HEK293 (cell line): ENCODE measurements at regions not wholly inside any gene's neighbourhood (a gene's known extent, or its start where the extent isn't known, plus 50 kb on each side); places are given as distances from the start of the nearest gene placed in this dataset.
"Not testable (repeated sequence)": the region's sequence is repeated elsewhere in the genome, so short reads cannot be mapped to it uniquely, and the experiment has no call there.

Experiments
- CTCF ChIA-PET: fragments of 350-600 bp; formaldehyde crosslinking; extraction: SDS; loops from one replicate; lab custom pipeline; 2021; ENCODE audit warnings: antibody characterized with exemption; lab: Yijun Ruan, JAX
- POLR2A ChIA-PET: fragments of 300-600 bp; formaldehyde crosslinking; extraction: SDS; loops from one replicate; lab custom pipeline; 2020; ENCODE audit warnings: antibody characterized with exemption, inconsistent platforms; lab: Yijun Ruan, JAX
- H3K27ac ChIP-seq: fragments of 200-500 bp; sonication (Bioruptor generic); 2 replicates; pipeline ENCODE4 v1.5.1; 2014; ENCODE audit warnings: low read depth, low read length, control low read depth, inconsistent platforms; ENCODE audit errors: extremely low read depth
- H3K36me3 ChIP-seq, 2 experiments: fragments of 200-500 bp in 1 of 2; sonication (Bioruptor generic) in 1 of 2; 1 replicate in 1 of 2; 2 replicates in 1 of 2; pipeline ENCODE4 v1.5.1; 2014 to 2017; ENCODE audit warnings: inconsistent platforms in 2 of 2, low read length in 2 of 2; ENCODE audit not compliant: control insufficient read depth in 2 of 2, insufficient read depth in 1 of 2
- H3K4me1 ChIP-seq: fragments of 200-500 bp; sonication (Bioruptor generic); 2 replicates; pipeline ENCODE4 v1.5.1; 2014; ENCODE audit warnings: mild to moderate bottlenecking, low read length, inconsistent platforms; ENCODE audit not compliant: control insufficient read depth, insufficient read depth
- H3K4me3 ChIP-seq: 2 replicates; pipeline ENCODE4 v1.5.1; 2011; ENCODE audit warnings: low read depth, mild to moderate bottlenecking, control low read depth, low read length, moderate library complexity
- H3K9me3 ChIP-seq: fragments of 200-500 bp; sonication (Bioruptor generic); 2 replicates; pipeline ENCODE4 v1.5.1; 2014; ENCODE audit warnings: low read depth, low read length, inconsistent platforms; ENCODE audit not compliant: control insufficient read depth, insufficient read depth
- FEZF1 ChIP-seq: fragments of 450-650 bp; formaldehyde crosslinking; IDR thresholded peaks from 2 replicates; pipeline ENCODE4 v1.5.1; 2016; ENCODE audit warnings: missing biosample characterization, missing genetic modification characterization
- GFI1B ChIP-seq: fragments of 450-650 bp; formaldehyde crosslinking; IDR thresholded peaks from 2 replicates; pipeline ENCODE4 v1.5.1; 2016; ENCODE audit warnings: missing biosample characterization, missing genetic modification characterization
- KLF1 ChIP-seq: fragments of 450-650 bp; formaldehyde crosslinking; IDR thresholded peaks from 2 replicates; pipeline ENCODE4 v1.5.1; 2016; ENCODE audit warnings: missing biosample characterization, missing genetic modification characterization
- KLF17 ChIP-seq: fragments of 450-650 bp; formaldehyde crosslinking; IDR thresholded peaks from 2 replicates; pipeline ENCODE4 v1.5.1; 2016; ENCODE audit warnings: missing biosample characterization, missing genetic modification characterization
- PRDM2 ChIP-seq: fragments of 450-650 bp; formaldehyde crosslinking; IDR thresholded peaks from 2 replicates; pipeline ENCODE4 v1.5.1; 2016; ENCODE audit warnings: missing biosample characterization, missing genetic modification characterization, borderline replicate concordance
- REST ChIP-seq: fragments of 450-650 bp; formaldehyde crosslinking; IDR thresholded peaks from 2 replicates; pipeline ENCODE4 v1.5.1; 2016; ENCODE audit warnings: missing biosample characterization, missing genetic modification characterization
- SCRT1 ChIP-seq: fragments of 450-650 bp; formaldehyde crosslinking; IDR thresholded peaks from 2 replicates; pipeline ENCODE4 v1.5.1; 2016; ENCODE audit warnings: missing biosample characterization, missing genetic modification characterization, borderline replicate concordance
- SCRT2 ChIP-seq: fragments of 450-650 bp; formaldehyde crosslinking; IDR thresholded peaks from 2 replicates; pipeline ENCODE4 v1.5.1; 2016; ENCODE audit warnings: missing biosample characterization, missing genetic modification characterization
- SP7 ChIP-seq: fragments of 450-650 bp; formaldehyde crosslinking; IDR thresholded peaks from 2 replicates; pipeline ENCODE4 v1.5.1; 2016; ENCODE audit warnings: missing biosample characterization, missing genetic modification characterization
- WT1 ChIP-seq: fragments of 450-650 bp; formaldehyde crosslinking; IDR thresholded peaks from 2 replicates; pipeline ENCODE4 v1.5.1; 2016; ENCODE audit warnings: missing biosample characterization, missing genetic modification characterization
- ZBTB48 ChIP-seq: fragments of 450-650 bp; formaldehyde crosslinking; IDR thresholded peaks from 2 replicates; pipeline ENCODE4 v1.5.1; 2016; ENCODE audit warnings: missing biosample characterization, missing genetic modification characterization
- ZNF202 ChIP-seq: fragments of 450-650 bp; formaldehyde crosslinking; IDR thresholded peaks from 2 replicates; pipeline ENCODE4 v1.5.1; 2016; ENCODE audit warnings: missing biosample characterization, missing genetic modification characterization, borderline replicate concordance
- ZNF514 ChIP-seq: fragments of 450-650 bp; formaldehyde crosslinking; IDR thresholded peaks from 2 replicates; pipeline ENCODE4 v1.5.1; 2016; ENCODE audit warnings: missing biosample characterization, missing genetic modification characterization
- ZNF529 ChIP-seq: fragments of 450-650 bp; formaldehyde crosslinking; IDR thresholded peaks from 2 replicates; pipeline ENCODE4 v1.5.1; 2017; ENCODE audit warnings: missing genetic modification characterization, missing biosample characterization; ENCODE audit not compliant: insufficient replicate concordance
- ZNF560 ChIP-seq: fragments of 450-650 bp; formaldehyde crosslinking; IDR thresholded peaks from 2 replicates; pipeline ENCODE4 v1.5.1; 2017; ENCODE audit warnings: missing biosample characterization, missing genetic modification characterization, borderline replicate concordance
- ZNF585B ChIP-seq: fragments of 450-650 bp; formaldehyde crosslinking; IDR thresholded peaks from 2 replicates; pipeline ENCODE4 v1.5.1; 2016; ENCODE audit warnings: missing biosample characterization, missing genetic modification characterization
- ZNF596 ChIP-seq: fragments of 450-650 bp; IDR thresholded peaks from 2 replicates; pipeline ENCODE4 v1.5.0; 2018; ENCODE audit warnings: missing biosample characterization, mild to moderate bottlenecking, missing genetic modification characterization, moderate library complexity

GRCh38 chr7:65264258-65264657 lies 109.4 kb upstream of the ZNF92 start (continued):
- TF ChIP-seq PRDM2 (tag by site-specific recombination): no peak
- TF ChIP-seq GFI1B (tag by site-specific recombination): no peak
- no peak for TF ChIP-seq SCRT2 (tag by site-specific recombination)
- TF ChIP-seq SCRT1 (tag by site-specific recombination): no peak
- TF ChIP-seq ZNF585B (tag by site-specific recombination): no peak
- no peak for TF ChIP-seq ZNF560 (tag by site-specific recombination)
- no peak for TF ChIP-seq ZNF529 (tag by site-specific recombination)
- TF ChIP-seq ZNF596: no peak
- TF ChIP-seq ZNF514: no peak
- no peak for TF ChIP-seq ZNF202 (tag by site-specific recombination)

- POLR2A ChIA-PET, H3K4me1 ChIP-seq, H3K36me3 ChIP-seq, CTCF ChIA-PET, H3K27ac ChIP-seq, H3K4me3 ChIP-seq, H3K9me3 ChIP-seq: not testable (repeated sequence)
- peak; percentile 90 for TF ChIP-seq KLF17 (tag by site-specific recombination)
- TF ChIP-seq ZBTB48 (tag by site-specific recombination): peak; percentile 36; the same call in 1 of the 2 replicates
- peak; percentile 48; the same call in 1 of the 2 replicates for TF ChIP-seq FEZF1 (tag by site-specific recombination)
- peak; percentile 88 for TF ChIP-seq REST (tag by site-specific recombination)
- TF ChIP-seq WT1 (tag by site-specific recombination): peak; percentile 99
- peak; percentile 29; the same call in 1 of the 2 replicates for TF ChIP-seq SP7 (tag by site-specific recombination)
- TF ChIP-seq KLF1: peak; percentile 95
These were observed 113.0 kb upstream of the ZNF92 start for GRCh38 chr7:65260673-65261072.

- H3K4me1 ChIP-seq, CTCF ChIA-PET, POLR2A ChIA-PET, H3K9me3 ChIP-seq, H3K27ac ChIP-seq, H3K36me3 ChIP-seq, H3K4me3 ChIP-seq: not testable (repeated sequence)
These were observed 113.7 kb upstream of the ZNF92 start for GRCh38 chr7:65259864-65260525.
